GM13977 (cell line): ENCODE measurements at regions not wholly inside any gene's neighbourhood (a gene's known extent, or its start where the extent isn't known, plus 50 kb on each side); places are given as distances from the start of the nearest gene placed in this dataset.

Experiments
- DNase-seq: peaks from one replicate; pipeline ENCODE4 v3.0.0; 2012; ENCODE audit warnings: low spot score
- in situ Hi-C: fragments of 300-500 bp; cut with MboI; formaldehyde crosslinking; loops from one replicate; pipeline ENCODE4 v1.12.0; 2022; ENCODE audit warnings: low sequenced_read_pairs, low pct_unique_long_range_greater_than_20kb, mixed read lengths, inconsistent platforms; ENCODE audit not compliant: unreplicated experiment
- TF ChIP-seq, protein P1 (sequence below): IDR thresholded peaks from 2 replicates; pipeline ENCODE4 v1.5.1; 2012; ENCODE audit warnings: mild to moderate bottlenecking, control low read depth; ENCODE audit not compliant: insufficient read depth; ENCODE audit errors: extremely low read depth, missing control alignments

DNA sequence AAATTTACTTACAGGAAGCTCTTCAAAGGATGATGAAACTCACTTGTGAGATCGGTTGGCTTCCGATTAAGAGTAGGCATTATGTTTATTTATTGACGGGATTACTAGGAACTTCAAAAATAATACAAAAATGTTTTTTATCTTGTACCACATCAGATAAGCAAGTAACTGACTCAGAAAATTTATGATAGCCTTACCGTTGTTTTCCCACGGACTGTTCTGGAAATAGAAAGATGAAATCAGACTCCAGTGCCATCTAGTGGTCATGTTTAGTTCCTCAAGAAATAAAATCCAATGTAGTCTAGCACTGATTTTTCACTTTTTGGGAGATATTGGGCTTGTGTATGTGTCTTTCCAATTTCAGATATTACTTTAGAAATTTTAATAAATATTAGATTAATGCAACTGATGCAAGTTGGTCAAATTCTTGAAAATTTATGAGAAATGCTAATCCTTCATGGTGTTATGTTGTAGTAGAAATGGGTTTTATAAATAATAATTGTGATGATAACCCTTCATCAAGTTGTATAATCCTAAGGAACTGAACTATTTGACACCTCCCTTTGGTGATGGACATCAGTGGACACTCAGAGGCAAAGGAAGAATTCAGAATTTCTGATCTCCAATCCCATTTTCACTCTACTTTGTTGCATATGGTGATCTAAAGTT is 168.8 kb downstream of the TMEM26 start:
- in situ Hi-C loops = loop anchor here (25.0 kb wide), 1 partner anchor 472 kb away; no protein-coding TSS in a partner anchor
- TF ChIP-seq, protein P1, sequence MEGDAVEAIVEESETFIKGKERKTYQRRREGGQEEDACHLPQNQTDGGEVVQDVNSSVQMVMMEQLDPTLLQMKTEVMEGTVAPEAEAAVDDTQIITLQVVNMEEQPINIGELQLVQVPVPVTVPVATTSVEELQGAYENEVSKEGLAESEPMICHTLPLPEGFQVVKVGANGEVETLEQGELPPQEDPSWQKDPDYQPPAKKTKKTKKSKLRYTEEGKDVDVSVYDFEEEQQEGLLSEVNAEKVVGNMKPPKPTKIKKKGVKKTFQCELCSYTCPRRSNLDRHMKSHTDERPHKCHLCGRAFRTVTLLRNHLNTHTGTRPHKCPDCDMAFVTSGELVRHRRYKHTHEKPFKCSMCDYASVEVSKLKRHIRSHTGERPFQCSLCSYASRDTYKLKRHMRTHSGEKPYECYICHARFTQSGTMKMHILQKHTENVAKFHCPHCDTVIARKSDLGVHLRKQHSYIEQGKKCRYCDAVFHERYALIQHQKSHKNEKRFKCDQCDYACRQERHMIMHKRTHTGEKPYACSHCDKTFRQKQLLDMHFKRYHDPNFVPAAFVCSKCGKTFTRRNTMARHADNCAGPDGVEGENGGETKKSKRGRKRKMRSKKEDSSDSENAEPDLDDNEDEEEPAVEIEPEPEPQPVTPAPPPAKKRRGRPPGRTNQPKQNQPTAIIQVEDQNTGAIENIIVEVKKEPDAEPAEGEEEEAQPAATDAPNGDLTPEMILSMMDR = peak; percentile 66
- peak; percentile 8 for DNase-seq

DNA sequence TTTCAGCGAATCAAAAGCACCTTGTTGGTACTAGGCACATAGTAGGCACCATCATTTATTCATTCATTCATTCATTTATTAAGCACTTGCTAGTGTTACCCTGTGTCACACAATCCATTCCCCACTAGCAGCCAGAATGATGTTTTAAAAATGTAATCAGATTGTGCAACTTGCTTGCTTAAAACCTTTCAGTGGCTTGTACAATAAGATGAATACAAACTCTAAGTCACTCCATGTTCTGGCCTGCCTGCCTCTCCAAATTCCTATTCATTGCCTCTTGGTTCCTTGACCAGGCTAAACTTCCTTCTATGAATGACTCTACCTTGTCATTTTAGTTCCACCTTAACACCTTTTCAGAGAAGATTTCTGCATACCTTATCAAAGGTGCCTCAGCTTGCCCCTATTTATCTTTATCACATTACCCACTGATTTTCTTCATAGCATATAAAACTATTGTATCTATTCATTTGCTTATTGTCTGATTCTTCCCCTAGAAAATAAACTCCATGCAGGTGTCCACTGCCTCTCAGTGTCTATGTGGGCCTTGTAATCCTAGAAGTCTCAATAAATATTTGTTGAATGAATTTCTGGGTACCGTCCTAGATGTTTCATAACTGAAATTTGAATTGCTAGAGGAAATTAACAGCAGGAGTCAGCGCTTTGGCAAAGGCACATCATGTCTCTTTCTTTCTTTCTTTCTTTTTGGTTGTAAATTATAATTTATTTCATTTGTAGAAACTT is 169.5 kb downstream of the TMEM26 start:
- in situ Hi-C loops = loop anchor here (25.0 kb wide), 1 partner anchor 471 kb away; no protein-coding TSS in a partner anchor
- TF ChIP-seq, protein P1 = no peak
- DNase-seq = no peak

DNA sequence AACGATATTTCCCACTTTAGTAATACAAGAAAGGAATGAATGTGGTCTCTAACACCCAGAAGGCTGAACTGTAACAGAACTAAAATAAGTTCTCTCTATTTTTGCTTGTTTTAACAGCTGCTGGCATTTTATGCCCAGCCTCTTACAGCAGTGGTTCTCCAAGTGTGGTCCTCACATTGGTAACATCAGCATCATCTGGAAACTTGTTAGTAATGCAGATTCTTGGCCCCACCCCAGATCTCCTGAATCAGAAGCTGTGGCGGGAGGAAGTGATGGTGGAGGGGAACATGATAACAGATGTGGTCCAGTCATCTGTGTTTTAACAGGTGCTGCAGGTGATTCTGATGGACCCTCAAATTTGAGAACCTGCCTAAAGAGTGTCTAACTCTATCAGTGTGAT is 170.1 kb downstream of the TMEM26 start:
- in situ Hi-C loops = loop anchor here (25.0 kb wide), 1 partner anchor 471 kb away; no protein-coding TSS in a partner anchor
- no peak for DNase-seq
- TF ChIP-seq, protein P1 = no peak

DNA sequence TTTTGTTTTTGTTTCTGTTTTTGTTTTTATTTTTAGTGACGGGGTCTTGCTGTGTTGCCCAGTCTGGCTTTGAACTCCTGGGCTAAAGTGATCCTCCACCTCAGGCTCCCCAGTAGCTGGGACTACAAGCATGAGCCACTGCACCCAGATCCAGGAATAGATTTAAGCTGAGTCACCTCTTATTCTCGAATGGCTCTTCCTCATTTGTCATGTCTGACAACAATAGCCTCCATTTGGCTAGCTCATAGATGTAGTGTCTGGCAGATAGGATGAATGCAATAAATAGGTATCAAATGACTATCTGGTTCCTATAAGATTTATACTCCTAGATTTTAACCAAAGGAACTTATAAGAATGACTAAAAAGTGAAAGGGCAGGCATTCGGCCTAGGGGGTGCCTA is 172.9 kb downstream of the TMEM26 start:
- DNase-seq = no peak
- in situ Hi-C loops = loop anchor here (25.0 kb wide), 1 partner anchor 468 kb away; no protein-coding TSS in a partner anchor
- TF ChIP-seq, protein P1 = no peak

DNA sequence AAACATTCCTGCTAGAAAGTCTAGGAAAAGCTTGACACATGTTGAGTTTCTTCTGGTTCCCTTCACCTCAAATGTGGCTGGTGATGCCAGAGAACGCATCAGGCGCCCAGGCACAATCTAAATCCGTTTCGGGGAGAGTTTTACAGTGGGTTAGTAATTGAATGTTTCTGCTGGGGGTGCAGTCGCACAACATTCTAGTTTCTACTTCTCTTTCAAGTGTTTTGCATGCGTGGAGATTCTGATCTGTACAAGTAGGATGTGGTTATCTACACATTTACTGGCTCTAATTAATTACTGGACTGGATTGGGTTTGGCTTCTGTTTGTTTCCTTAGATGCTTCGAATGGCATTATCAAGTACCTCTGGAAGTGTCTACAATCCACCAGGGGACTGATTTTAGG is 173.8 kb downstream of the TMEM26 start:
- in situ Hi-C loops = loop anchor here (25.0 kb wide), 1 partner anchor 467 kb away; no protein-coding TSS in a partner anchor
- no peak for DNase-seq
- TF ChIP-seq, protein P1 = no peak

DNA sequence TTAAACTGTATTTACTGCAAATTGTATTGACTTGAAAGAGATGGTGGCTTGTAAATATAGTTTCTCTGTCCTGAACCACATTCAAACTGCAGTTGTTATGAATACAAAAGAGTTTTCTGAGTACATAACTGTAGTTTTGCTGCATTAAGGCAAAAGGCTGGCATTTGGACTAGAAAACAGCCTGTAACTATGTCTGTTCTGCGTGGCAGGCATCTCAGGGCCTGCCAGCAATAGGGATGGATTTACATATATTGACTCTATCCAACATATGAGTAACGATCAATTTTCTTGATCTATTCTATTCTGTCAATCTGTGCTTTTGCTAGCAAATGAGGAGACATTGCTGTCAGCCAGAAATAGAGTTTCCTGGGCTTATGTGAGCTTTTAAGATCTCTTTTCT is 174.6 kb downstream of the TMEM26 start:
- TF ChIP-seq, protein P1 = no peak
- DNase-seq = no peak
- in situ Hi-C loops = loop anchor here (25.0 kb wide), 1 partner anchor 466 kb away; no protein-coding TSS in a partner anchor
